ENCODE measurements at regions not wholly inside any gene's neighbourhood (a gene's known extent, or its start where the extent isn't known, plus 50 kb on each side); places are given as distances from the start of the nearest gene placed in this dataset.

GRCh38 chr20:4326195-4327065 is 77.3 kb upstream of the ADRA1D start:
- Histone ChIP-seq H3K9me2 (replicated peaks; ENCODE audit: insufficient read depth, low read length) (no peaks in the 10 kb centered on the region), H3K4me3 (ENCODE audit: insufficient read depth, low read length, poor library complexity, severe bottlenecking) (no peak overlapping the region), H3K27ac (ENCODE audit: low read depth, low read length) (no peak overlapping the region), H3K9me3 (ENCODE audit: insufficient read depth, low read length) (no peaks in the 10 kb centered on the region), H3K79me2 (ENCODE audit: insufficient read depth, low read length) (no peaks in the 10 kb centered on the region), H3F3A (ENCODE audit: insufficient read depth) (no peaks in the 10 kb centered on the region), H3K36me3 (ENCODE audit: low read length) (no peaks in the 10 kb centered on the region), H3K9ac (ENCODE audit: low read length) (no peak overlapping the region), H2AFZ (ENCODE audit: low read depth, low read length, severe bottlenecking) (no peak overlapping the region), H3K27me3 (ENCODE audit: low read length) (no peaks in the 10 kb centered on the region), H3K4me2 (ENCODE audit: low read depth, low read length, poor library complexity, severe bottlenecking) (no peak overlapping the region), H4K20me1 (ENCODE audit: low read depth, low read length) (no peaks in the 10 kb centered on the region)
- TF ChIP-seq CTCF (IDR thresholded peaks at IDR 0.05; ENCODE audit: insufficient read depth, low read length, poor library complexity, severe bottlenecking), result no peak
- no peak for TF ChIP-seq EZH2phosphoT487 (conservative IDR thresholded peaks at IDR 0.05; ENCODE audit: low read length)

DNA sequence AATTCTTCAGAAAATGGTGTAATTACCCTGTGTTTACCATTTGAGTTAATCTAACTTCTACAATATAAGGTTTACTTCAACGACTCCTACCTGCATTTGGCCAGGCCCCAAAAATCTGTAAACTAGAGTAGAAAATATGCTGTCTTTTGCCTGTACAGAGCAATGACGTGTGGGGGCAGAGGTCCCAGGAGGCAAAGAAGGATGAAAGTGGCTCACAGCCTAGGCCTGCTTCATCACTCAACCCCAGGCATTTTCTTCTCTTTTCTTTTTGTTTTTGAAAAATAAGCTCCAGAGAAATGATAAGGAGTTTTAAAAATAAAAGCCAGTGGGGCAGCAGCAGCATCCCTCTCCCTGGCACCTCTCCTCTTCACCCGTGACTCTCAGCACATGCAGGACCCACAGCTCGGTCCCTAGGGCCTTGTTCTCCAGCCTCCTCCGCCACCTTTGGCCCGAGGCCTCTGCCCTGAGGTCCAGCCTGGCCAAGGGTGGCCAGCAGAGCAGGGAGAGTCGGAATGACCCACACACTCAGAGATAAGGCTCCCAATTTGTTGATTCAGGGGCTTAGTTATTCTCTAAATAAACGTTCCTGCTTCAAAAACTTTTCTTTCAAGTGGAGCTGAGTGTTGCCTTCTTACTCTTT is 76.6 kb upstream of the ADRA1D start:
- Histone ChIP-seq H3K27me3 (ENCODE audit: low read length) (no peaks in the 10 kb centered on the region), H3K9ac (ENCODE audit: low read length) (no peak overlapping the region), H3K9me3 (ENCODE audit: insufficient read depth, low read length) (no peaks in the 10 kb centered on the region), H3K9me2 (replicated peaks; ENCODE audit: insufficient read depth, low read length) (no peaks in the 10 kb centered on the region), H3K79me2 (ENCODE audit: insufficient read depth, low read length) (no peaks in the 10 kb centered on the region), H3F3A (ENCODE audit: insufficient read depth) (no peaks in the 10 kb centered on the region), H4K20me1 (ENCODE audit: low read depth, low read length) (no peaks in the 10 kb centered on the region), H3K4me2 (ENCODE audit: low read depth, low read length, poor library complexity, severe bottlenecking) (no peak overlapping the region), H3K4me3 (ENCODE audit: insufficient read depth, low read length, poor library complexity, severe bottlenecking) (no peak overlapping the region), H3K36me3 (ENCODE audit: low read length) (no peaks in the 10 kb centered on the region), H2AFZ (ENCODE audit: low read depth, low read length, severe bottlenecking) (no peak overlapping the region), H3K27ac (ENCODE audit: low read depth, low read length) (no peak overlapping the region)
- no peak for TF ChIP-seq EZH2phosphoT487 (conservative IDR thresholded peaks at IDR 0.05; ENCODE audit: low read length)

GRCh38 chr20:4324611-4325243 is 75.6 kb upstream of the ADRA1D start:
- no peaks in the 10 kb centered on the region for H3K9me3 ChIP-seq (ENCODE audit: insufficient read depth, low read length)
- TF ChIP-seq CTCF (IDR thresholded peaks at IDR 0.05; ENCODE audit: insufficient read depth, low read length, poor library complexity, severe bottlenecking) (no peak), EZH2phosphoT487 (conservative IDR thresholded peaks at IDR 0.05; ENCODE audit: low read length) (no peak)
- no peak overlapping the region for H3K4me3 ChIP-seq (ENCODE audit: insufficient read depth, low read length, poor library complexity, severe bottlenecking)
- H3K9ac ChIP-seq (ENCODE audit: low read length), result no peak overlapping the region
- H3K36me3 ChIP-seq (ENCODE audit: low read length), result no peaks in the 10 kb centered on the region
- no peaks in the 10 kb centered on the region for H3K9me2 ChIP-seq (replicated peaks; ENCODE audit: insufficient read depth, low read length)
- no peak overlapping the region for H3K4me2 ChIP-seq (ENCODE audit: low read depth, low read length, poor library complexity, severe bottlenecking)
- H3K27ac ChIP-seq (ENCODE audit: low read depth, low read length), result no peak overlapping the region
- H4K20me1 ChIP-seq (ENCODE audit: low read depth, low read length), result no peaks in the 10 kb centered on the region
- no peaks in the 10 kb centered on the region for H3F3A ChIP-seq (ENCODE audit: insufficient read depth)
- H3K79me2 ChIP-seq (ENCODE audit: insufficient read depth, low read length), result no peaks in the 10 kb centered on the region
- no peak overlapping the region for H2AFZ ChIP-seq (ENCODE audit: low read depth, low read length, severe bottlenecking)
- H3K27me3 ChIP-seq (ENCODE audit: low read length), result no peaks in the 10 kb centered on the region

Measured in SU-DHL-6 (cell line).